ENCODE measurements at regions not wholly inside any gene's neighbourhood (a gene's known extent, or its start where the extent isn't known, plus 50 kb on each side); places are given as distances from the start of the nearest gene placed in this dataset.
A peak's percentile ranks its signal among the peaks of the same experiment; 100 is the strongest.

- no peak overlapping the region for H3K4me3 ChIP-seq (ENCODE audit: low read length)
- DNase-seq (ENCODE audit: low read depth, low spot score): no peak
Observed at GRCh38 chr1:72650843-72651435, 368.6 kb upstream of the NEGR1 start.

- H3K4me3 ChIP-seq (ENCODE audit: low read length): no peak overlapping the region
- no peak for DNase-seq (ENCODE audit: low read depth, low spot score)
Observed at GRCh38 chr1:72649991-72650390, 367.7 kb upstream of the NEGR1 start.

- H3K4me3 ChIP-seq (ENCODE audit: low read length): no peak overlapping the region
- no peak for DNase-seq (ENCODE audit: low read depth, low spot score)
Observed at GRCh38 chr1:72649211-72649888, 367.0 kb upstream of the NEGR1 start.

- H3K4me3 ChIP-seq (ENCODE audit: low read length): no peak overlapping the region
Observed at GRCh38 chr1:72648465-72648864, 366.1 kb upstream of the NEGR1 start.

GRCh38 chr1:72643142-72643541 lies 360.8 kb upstream of the NEGR1 start:
- no peak for DNase-seq (ENCODE audit: low read depth, low spot score)
- no peak overlapping the region for H3K4me3 ChIP-seq (ENCODE audit: low read length)

More at GRCh38 chr1:72648465-72648864, 366.1 kb upstream of the NEGR1 start:
- no peak for DNase-seq (ENCODE audit: low read depth, low spot score)

GRCh38 chr1:72637593-72637992 lies 355.3 kb upstream of the NEGR1 start:
- no peak for DNase-seq (ENCODE audit: low read depth, low spot score)
- no peak overlapping the region for H3K4me3 ChIP-seq (ENCODE audit: low read length)

GRCh38 chr1:72636631-72637030 lies 354.3 kb upstream of the NEGR1 start:
- no peak overlapping the region for H3K4me3 ChIP-seq (ENCODE audit: low read length)
- no peak for DNase-seq (ENCODE audit: low read depth, low spot score)

GRCh38 chr1:72635719-72636118 lies 353.4 kb upstream of the NEGR1 start:
- H3K4me3 ChIP-seq (ENCODE audit: low read length): no peak overlapping the region
- no peak for DNase-seq (ENCODE audit: low read depth, low spot score)

- no peak overlapping the region for H3K4me3 ChIP-seq (ENCODE audit: low read length)
- no peak for DNase-seq (ENCODE audit: low read depth, low spot score)
Observed at GRCh38 chr1:72634946-72635345, 352.6 kb upstream of the NEGR1 start.

GRCh38 chr1:72631449-72631848 lies 349.1 kb upstream of the NEGR1 start:
- no peak overlapping the region for H3K4me3 ChIP-seq (ENCODE audit: low read length)
- DNase-seq (ENCODE audit: low read depth, low spot score): no peak

GRCh38 chr1:72623299-72623708 lies 341.0 kb upstream of the NEGR1 start:
- H3K4me3 ChIP-seq (ENCODE audit: low read length): no peak overlapping the region
- DNase-seq (ENCODE audit: low read depth, low spot score): peak; percentile 53

- DNase-seq (ENCODE audit: low read depth, low spot score): no peak
- no peak overlapping the region for H3K4me3 ChIP-seq (ENCODE audit: low read length)
Observed at GRCh38 chr1:72620453-72620852, 338.1 kb upstream of the NEGR1 start.

GRCh38 chr1:72606216-72606810 lies 324.0 kb upstream of the NEGR1 start:
- DNase-seq (ENCODE audit: low read depth, low spot score): no peak

GRCh38 chr1:72601035-72601674 lies 318.8 kb upstream of the NEGR1 start:
- no peak overlapping the region for H3K4me3 ChIP-seq (ENCODE audit: low read length)
- no peak for DNase-seq (ENCODE audit: low read depth, low spot score)

More at GRCh38 chr1:72606216-72606810, 324.0 kb upstream of the NEGR1 start:
- H3K4me3 ChIP-seq (ENCODE audit: low read length): no peak overlapping the region

- DNase-seq (ENCODE audit: low read depth, low spot score): no peak
- H3K4me3 ChIP-seq (ENCODE audit: low read length): no peak overlapping the region
Observed at GRCh38 chr1:72586023-72586685, 303.8 kb upstream of the NEGR1 start.

GRCh38 chr1:72579629-72580028 lies 297.3 kb upstream of the NEGR1 start:
- no peak for DNase-seq (ENCODE audit: low read depth, low spot score)
- H3K4me3 ChIP-seq (ENCODE audit: low read length): no peak overlapping the region

GRCh38 chr1:72570815-72571214 lies 288.5 kb upstream of the NEGR1 start:
- H3K4me3 ChIP-seq (ENCODE audit: low read length): no peak overlapping the region
- DNase-seq (ENCODE audit: low read depth, low spot score): no peak

- DNase-seq (ENCODE audit: low read depth, low spot score): no peak
- H3K4me3 ChIP-seq (ENCODE audit: low read length): no peak overlapping the region
Observed at GRCh38 chr1:72568113-72568512, 285.8 kb upstream of the NEGR1 start.

- no peak overlapping the region for H3K4me3 ChIP-seq (ENCODE audit: low read length)
- DNase-seq (ENCODE audit: low read depth, low spot score): no peak
Observed at GRCh38 chr1:72567521-72567920, 285.2 kb upstream of the NEGR1 start.

- DNase-seq (ENCODE audit: low read depth, low spot score): no peak
- no peak overlapping the region for H3K4me3 ChIP-seq (ENCODE audit: low read length)
Observed at GRCh38 chr1:72564749-72565148, 282.4 kb upstream of the NEGR1 start.

Data from Jurkat, Clone E6-1 (cell line).